ENCODE measurements at regions not wholly inside any gene's neighbourhood (a gene's known extent, or its start where the extent isn't known, plus 50 kb on each side); places are given as distances from the start of the nearest gene placed in this dataset.

GRCh38 chr1:37288900-37289299 lies 185.5 kb upstream of the ZC3H12A start:
- TF ChIP-seq CTCF (conservative IDR thresholded peaks at IDR 0.05; ENCODE audit: low read depth in 2 of 2): no peak
- no peak for TF ChIP-seq EZH2phosphoT487 (IDR thresholded peaks at IDR 0.05; ENCODE audit: unreplicated experiment)
- no peak for TF ChIP-seq EZH2 (IDR thresholded peaks at IDR 0.05; ENCODE audit: low read depth, unreplicated experiment)
- no peak for TF ChIP-seq REST (IDR thresholded peaks at IDR 0.05; ENCODE audit: unreplicated experiment)
- TF ChIP-seq CREB1 (CRISPR knock-in tag; IDR thresholded peaks at IDR 0.05; ENCODE audit: low read depth): no peak
